ENCODE measurements at regions not wholly inside any gene's neighbourhood (a gene's known extent, or its start where the extent isn't known, plus 50 kb on each side); places are given as distances from the start of the nearest gene placed in this dataset.

GRCh38 chr4:4668355-4669210 lies 126.7 kb upstream of the STX18 start:
- TF ChIP-seq POLR2A (IDR thresholded peaks at IDR 0.05; ENCODE audit: borderline replicate concordance, extremely low read depth, insufficient read depth, insufficient read length) = no peak
- TF ChIP-seq JUND (IDR thresholded peaks at IDR 0.05) = no peak
- no peak for TF ChIP-seq CTCF (IDR thresholded peaks at IDR 0.05 in 2 of 3, conservative IDR thresholded peaks at IDR 0.05 in 1 of 3; ENCODE audit: borderline replicate concordance in 1 of 3, insufficient read depth in 1 of 3, low read depth in 2 of 3, low read length in 2 of 3)
- TF ChIP-seq REST (IDR thresholded peaks at IDR 0.05; ENCODE audit: low read depth) = no peak
- TF ChIP-seq FOSL1 (IDR thresholded peaks at IDR 0.05; ENCODE audit: low read depth) = no peak
- TF ChIP-seq ATF3 (IDR thresholded peaks at IDR 0.05) = no peak
- TF ChIP-seq EZH2phosphoT487 (IDR thresholded peaks at IDR 0.05; ENCODE audit: borderline replicate concordance) = no peak
- no peak for TF ChIP-seq SIN3A (IDR thresholded peaks at IDR 0.05; ENCODE audit: low read depth)
- no peak for TF ChIP-seq ELF1 (IDR thresholded peaks at IDR 0.05; ENCODE audit: borderline replicate concordance, low read depth)
